ENCODE measurements at regions not wholly inside any gene's neighbourhood (a gene's known extent, or its start where the extent isn't known, plus 50 kb on each side); places are given as distances from the start of the nearest gene placed in this dataset.

GRCh38 chr6:98044151-98044561 lies 761.1 kb upstream of the MMS22L start:
- Histone ChIP-seq H3K27me3 (ENCODE audit: insufficient read depth, low read length) (no peaks in the 10 kb centered on the region), H3K9ac (ENCODE audit: low read length) (no peak overlapping the region), H2AFZ (ENCODE audit: low read depth, low read length) (no peak overlapping the region), H3K79me2 (ENCODE audit: insufficient read depth, low read length) (no peaks in the 10 kb centered on the region), H3K4me3 (ENCODE audit: insufficient read depth, low read depth, low read length) (no peak overlapping the region), H3K9me3 (ENCODE audit: insufficient read depth, low read depth, low read length) (no peaks in the 10 kb centered on the region), H3K4me2 (ENCODE audit: low read length) (no peak overlapping the region), H3K36me3 (ENCODE audit: insufficient read depth, low read length) (no peaks in the 10 kb centered on the region), H4K20me1 (ENCODE audit: insufficient read depth, low read length) (no peaks in the 10 kb centered on the region), H3K4me1 (ENCODE audit: insufficient read depth, low read length) (no peaks in the 10 kb centered on the region), H3K27ac (ENCODE audit: low read depth, low read length) (no peak overlapping the region)
- FAIRE-seq (no peak), DNase-seq (ENCODE audit: low read depth) (no peak)
- TF ChIP-seq EZH2 (IDR thresholded peaks at IDR 0.05; ENCODE audit: insufficient read depth, low read length) (no peak), CTCF (IDR thresholded peaks at IDR 0.05; ENCODE audit: insufficient read depth, low read depth, low read length) (no peak)
- Mint-ChIP-seq H3K27ac (ENCODE audit: unreplicated experiment) (no peak overlapping the region), H3K4me1 (ENCODE audit: low read depth, unreplicated experiment) (peaks cover 18% of the 10 kb centered on the region), H3K36me3 (ENCODE audit: low read depth, unreplicated experiment) (no peaks in the 10 kb centered on the region), H3K27me3 (ENCODE audit: low read depth, unreplicated experiment) (peaks cover 2% of the 10 kb centered on the region), H3K9me3 (ENCODE audit: unreplicated experiment) (no peaks in the 10 kb centered on the region), H3K4me3 (ENCODE audit: unreplicated experiment) (no peak overlapping the region)

GRCh38 chr6:98044791-98045470 lies 761.9 kb upstream of the MMS22L start:
- Histone ChIP-seq H3K4me2 (ENCODE audit: low read length) (no peak overlapping the region), H3K79me2 (ENCODE audit: insufficient read depth, low read length) (no peaks in the 10 kb centered on the region), H3K4me1 (ENCODE audit: insufficient read depth, low read length) (no peaks in the 10 kb centered on the region), H3K27ac (ENCODE audit: low read depth, low read length) (no peak overlapping the region), H3K4me3 (ENCODE audit: insufficient read depth, low read depth, low read length) (no peak overlapping the region), H3K27me3 (ENCODE audit: insufficient read depth, low read length) (no peaks in the 10 kb centered on the region), H3K9me3 (ENCODE audit: insufficient read depth, low read depth, low read length) (no peaks in the 10 kb centered on the region), H3K36me3 (ENCODE audit: insufficient read depth, low read length) (no peaks in the 10 kb centered on the region), H4K20me1 (ENCODE audit: insufficient read depth, low read length) (no peaks in the 10 kb centered on the region), H3K9ac (ENCODE audit: low read length) (no peak overlapping the region), H2AFZ (ENCODE audit: low read depth, low read length) (no peak overlapping the region)
- TF ChIP-seq EZH2 (IDR thresholded peaks at IDR 0.05; ENCODE audit: insufficient read depth, low read length) (no peak), CTCF (IDR thresholded peaks at IDR 0.05; ENCODE audit: insufficient read depth, low read depth, low read length) (no peak)
- Mint-ChIP-seq H3K36me3 (ENCODE audit: low read depth, unreplicated experiment) (no peaks in the 10 kb centered on the region), H3K27me3 (ENCODE audit: low read depth, unreplicated experiment) (peaks cover 2% of the 10 kb centered on the region), H3K4me1 (ENCODE audit: low read depth, unreplicated experiment) (peaks cover 16% of the 10 kb centered on the region), H3K4me3 (ENCODE audit: unreplicated experiment) (no peak overlapping the region), H3K9me3 (ENCODE audit: unreplicated experiment) (no peaks in the 10 kb centered on the region), H3K27ac (ENCODE audit: unreplicated experiment) (no peak overlapping the region)
- DNase-seq (ENCODE audit: low read depth) (no peak), FAIRE-seq (no peak)

- Histone ChIP-seq H3K27ac (ENCODE audit: low read depth, low read length) (no peak overlapping the region), H3K4me3 (ENCODE audit: insufficient read depth, low read depth, low read length) (no peak overlapping the region), H3K4me1 (ENCODE audit: insufficient read depth, low read length) (no peaks in the 10 kb centered on the region), H3K79me2 (ENCODE audit: insufficient read depth, low read length) (no peaks in the 10 kb centered on the region), H2AFZ (ENCODE audit: low read depth, low read length) (no peak overlapping the region), H3K9me3 (ENCODE audit: insufficient read depth, low read depth, low read length) (no peaks in the 10 kb centered on the region), H3K36me3 (ENCODE audit: insufficient read depth, low read length) (no peaks in the 10 kb centered on the region), H3K4me2 (ENCODE audit: low read length) (no peak overlapping the region), H3K9ac (ENCODE audit: low read length) (no peak overlapping the region), H3K27me3 (ENCODE audit: insufficient read depth, low read length) (no peaks in the 10 kb centered on the region), H4K20me1 (ENCODE audit: insufficient read depth, low read length) (no peaks in the 10 kb centered on the region)
- DNase-seq (ENCODE audit: low read depth) (no peak), FAIRE-seq (no peak)
- Mint-ChIP-seq H3K27me3 (ENCODE audit: low read depth, unreplicated experiment) (peaks cover 2% of the 10 kb centered on the region), H3K36me3 (ENCODE audit: low read depth, unreplicated experiment) (no peaks in the 10 kb centered on the region), H3K9me3 (ENCODE audit: unreplicated experiment) (no peaks in the 10 kb centered on the region), H3K4me3 (ENCODE audit: unreplicated experiment) (no peak overlapping the region), H3K27ac (ENCODE audit: unreplicated experiment) (no peak overlapping the region), H3K4me1 (ENCODE audit: low read depth, unreplicated experiment) (no peaks in the 10 kb centered on the region)
- no peak for TF ChIP-seq EZH2 (IDR thresholded peaks at IDR 0.05; ENCODE audit: insufficient read depth, low read length)
- TF ChIP-seq CTCF (IDR thresholded peaks at IDR 0.05; ENCODE audit: insufficient read depth, low read depth, low read length): no peak
Measured at GRCh38 chr6:98047164-98047563, 764.1 kb upstream of the MMS22L start.
